GM18519 (cell line): ENCODE measurements at regions not wholly inside any gene's neighbourhood (a gene's known extent, or its start where the extent isn't known, plus 50 kb on each side); places are given as distances from the start of the nearest gene placed in this dataset.

Experiments
- ATAC-seq: cut with Tn5 transposase; IDR thresholded peaks from one replicate; pipeline ENCODE4 v1.9.1; 2021; ENCODE audit warnings: mild to moderate bottlenecking, moderate library complexity; ENCODE audit not compliant: unreplicated experiment, low FRiP score

GRCh38 chr1:4924356-4924755, 269.9 kb downstream of the AJAP1 start:
- no peak for ATAC-seq

GRCh38 chr1:4916610-4917009, 262.2 kb downstream of the AJAP1 start:
- ATAC-seq, result no peak

GRCh38 chr1:4915154-4915553, 260.7 kb downstream of the AJAP1 start:
- no peak for ATAC-seq

- ATAC-seq, result no peak
These were observed 254.1 kb downstream of the AJAP1 start for GRCh38 chr1:4908486-4908885.

GRCh38 chr1:4894566-4894965, 240.2 kb downstream of the AJAP1 start:
- no peak for ATAC-seq

- no peak for ATAC-seq
These were observed 226.2 kb downstream of the AJAP1 start for GRCh38 chr1:4880626-4881025.

- no peak for ATAC-seq
These were observed 223.0 kb downstream of the AJAP1 start for GRCh38 chr1:4877426-4877825.

GRCh38 chr1:4871373-4871772, 217.0 kb downstream of the AJAP1 start:
- no peak for ATAC-seq

GRCh38 chr1:4868521-4868920, 214.1 kb downstream of the AJAP1 start:
- no peak for ATAC-seq

GRCh38 chr1:4856396-4856795, 202.0 kb downstream of the AJAP1 start:
- ATAC-seq, result no peak

- no peak for ATAC-seq
These were observed 200.0 kb downstream of the AJAP1 start for GRCh38 chr1:4854367-4854766.

- ATAC-seq, result no peak
These were observed 199.5 kb downstream of the AJAP1 start for GRCh38 chr1:4853904-4854303.

GRCh38 chr1:4851385-4852065, 197.1 kb downstream of the AJAP1 start:
- no peak for ATAC-seq

- ATAC-seq, result no peak
These were observed 194.0 kb downstream of the AJAP1 start for GRCh38 chr1:4848431-4848830.

- ATAC-seq, result no peak
These were observed 193.3 kb downstream of the AJAP1 start for GRCh38 chr1:4847711-4848110.
